HG03442 (cell line): ENCODE measurements at regions not wholly inside any gene's neighbourhood (a gene's known extent, or its start where the extent isn't known, plus 50 kb on each side); places are given as distances from the start of the nearest gene placed in this dataset.
A peak's percentile ranks its signal among the peaks of the same experiment; 100 is the strongest.
"Not testable (repeated sequence)": the region's sequence is repeated elsewhere in the genome, so short reads cannot be mapped to it uniquely, and the experiment has no call there.

Source experiments
- ATAC-seq: cut with Tn5 transposase; IDR thresholded peaks from one replicate; pipeline ENCODE4 v1.9.1; 2021; ENCODE audit warnings: mild to moderate bottlenecking, moderate library complexity; ENCODE audit not compliant: unreplicated experiment

- ATAC-seq: not testable (repeated sequence)
Observed at GRCh38 chr5:34420191-34420590, 235.9 kb upstream of the RAI14 start.

- no peak for ATAC-seq
Observed at GRCh38 chr5:34436761-34437501, 219.2 kb upstream of the RAI14 start.

GRCh38 chr5:34439601-34440000 lies 216.5 kb upstream of the RAI14 start:
- no peak for ATAC-seq

GRCh38 chr5:34441767-34442166 lies 214.4 kb upstream of the RAI14 start:
- ATAC-seq: not testable (repeated sequence)

- ATAC-seq: no peak
Observed at GRCh38 chr5:34447424-34447823, 208.7 kb upstream of the RAI14 start.

GRCh38 chr5:34449639-34450038 lies 206.5 kb upstream of the RAI14 start:
- no peak for ATAC-seq

- no peak for ATAC-seq
Observed at GRCh38 chr5:34450338-34450737, 205.8 kb upstream of the RAI14 start.

GRCh38 chr5:34452170-34452828 lies 203.8 kb upstream of the RAI14 start:
- ATAC-seq: no peak

GRCh38 chr5:34455098-34455497 lies 201.0 kb upstream of the RAI14 start:
- ATAC-seq: no peak

GRCh38 chr5:34459908-34460307 lies 196.2 kb upstream of the RAI14 start:
- no peak for ATAC-seq

GRCh38 chr5:34460496-34460895 lies 195.6 kb upstream of the RAI14 start:
- ATAC-seq: no peak

GRCh38 chr5:34464829-34465228 lies 191.3 kb upstream of the RAI14 start:
- no peak for ATAC-seq

- not testable (repeated sequence) for ATAC-seq
Observed at GRCh38 chr5:34465301-34465700, 190.8 kb upstream of the RAI14 start.

GRCh38 chr5:34466519-34467388 lies 189.4 kb upstream of the RAI14 start:
- not testable (repeated sequence) for ATAC-seq

- no peak for ATAC-seq
Observed at GRCh38 chr5:34467436-34467835, 188.7 kb upstream of the RAI14 start.

GRCh38 chr5:34467984-34468383 lies 188.1 kb upstream of the RAI14 start:
- not testable (repeated sequence) for ATAC-seq

- ATAC-seq: no peak
Observed at GRCh38 chr5:34469971-34470370, 186.2 kb upstream of the RAI14 start.

GRCh38 chr5:34474573-34475021 lies 181.5 kb upstream of the RAI14 start:
- peak; percentile 63 for ATAC-seq

- ATAC-seq: no peak
Observed at GRCh38 chr5:34475249-34475966, 180.7 kb upstream of the RAI14 start.

GRCh38 chr5:34476941-34477565 lies 179.1 kb upstream of the RAI14 start:
- no peak for ATAC-seq
